HFFc6 (cell line): ENCODE measurements at regions not wholly inside any gene's neighbourhood (a gene's known extent, or its start where the extent isn't known, plus 50 kb on each side); places are given as distances from the start of the nearest gene placed in this dataset.

Experiments
- DNase-seq: peaks from one replicate; pipeline ENCODE4 v3.0.0-alpha.2; 2018
- H3K27ac Mint-ChIP-seq: 2 replicates; pipeline ENCODE4 v1.8.0; 2020; ENCODE audit warnings: mild to moderate bottlenecking, mixed read lengths
- H3K27me3 Mint-ChIP-seq: 2 replicates; pipeline ENCODE4 v1.8.0; 2021; ENCODE audit warnings: mild to moderate bottlenecking, moderate library complexity, mixed read lengths; ENCODE audit not compliant: insufficient read depth
- H3K36me3 Mint-ChIP-seq: 2 replicates; pipeline ENCODE4 v1.8.0; 2021; ENCODE audit warnings: low read depth, mixed read lengths
- H3K4me1 Mint-ChIP-seq: 2 replicates; pipeline ENCODE4 v1.8.0; 2020; ENCODE audit warnings: low read depth, mixed read lengths
- H3K4me3 Mint-ChIP-seq: 2 replicates; pipeline ENCODE4 v1.8.0; 2020; ENCODE audit warnings: mild to moderate bottlenecking, moderate library complexity, mixed read lengths
- H3K9me3 Mint-ChIP-seq: 2 replicates; pipeline ENCODE4 v1.8.0; 2020; ENCODE audit warnings: mild to moderate bottlenecking, mixed read lengths
- CTCF ChIP-seq: fragments of 200-600 bp; sonication (generic); IDR thresholded peaks from 2 replicates; pipeline ENCODE4 v1.5.0; 2021; ENCODE audit warnings: antibody characterized with exemption, mild to moderate bottlenecking

- Mint-ChIP-seq H3K4me1 (no peaks in the 10 kb centered on the region; the same call in 1 of the 2 replicates), H3K4me3 (no peak overlapping the region), H3K36me3 (no peaks in the 10 kb centered on the region), H3K27me3 (no peaks in the 10 kb centered on the region), H3K9me3 (no peaks in the 10 kb centered on the region; the same call in 1 of the 2 replicates), H3K27ac (no peak overlapping the region)
- DNase-seq, result no peak
- TF ChIP-seq CTCF, result no peak
Measured at GRCh38 chr9:3575821-3576220, 50.0 kb upstream of the RFX3 start.
